OCI-LY7 (cell line): ENCODE measurements at regions not wholly inside any gene's neighbourhood (a gene's known extent, or its start where the extent isn't known, plus 50 kb on each side); places are given as distances from the start of the nearest gene placed in this dataset.

Source experiments
- BruUV-seq: library from RNA; stranded (reverse); fragments of 400-500 nt; replicated peaks from 2 replicates; lab custom pipeline; 2021; lab: Mats Ljungman, UMichigan
- CTCF ChIA-PET: fragments of 300-600 bp; sonication (Branson Sonifier 250); formaldehyde crosslinking; loops from one replicate; lab custom pipeline; 2022; ENCODE audit warnings: antibody characterized with exemption; ENCODE audit not compliant: unreplicated experiment; lab: Charles Lee
- POLR2A ChIA-PET: fragments of 300-600 bp; sonication (Branson Sonifier 250); formaldehyde crosslinking; loops from one replicate; lab custom pipeline; 2022; ENCODE audit warnings: antibody characterized with exemption; lab: Charles Lee
- DNase-seq: peaks from one replicate; pipeline ENCODE4 v3.0.0-alpha.2; 2015; ENCODE audit warnings: low spot score
- H2AFZ ChIP-seq: fragments of 200-600 bp; sonication (generic), shearing (Covaris generic); 2 replicates; pipeline ENCODE4 v1.6.1; 2014; ENCODE audit warnings: mild to moderate bottlenecking, antibody characterized with exemption, low read length, moderate library complexity
- H3K27ac ChIP-seq: fragments of 200-600 bp; sonication (generic); 2 replicates; pipeline ENCODE4 v1.5.1; 2014; ENCODE audit warnings: mixed run types, low read depth, mild to moderate bottlenecking, moderate library complexity, low read length, inconsistent platforms; ENCODE audit not compliant: poor library complexity, severe bottlenecking
- H3K36me3 ChIP-seq: fragments of 200-600 bp; sonication (generic); 2 replicates; pipeline ENCODE4 v1.6.1; 2014; ENCODE audit warnings: mild to moderate bottlenecking, antibody characterized with exemption, low read length, moderate library complexity, mixed read lengths; ENCODE audit not compliant: insufficient read depth
- H3K4me1 ChIP-seq: fragments of 200-600 bp; sonication (generic); 2 replicates; pipeline ENCODE4 v1.5.1; 2014; ENCODE audit warnings: mild to moderate bottlenecking, low read length; ENCODE audit not compliant: insufficient read depth, poor library complexity, severe bottlenecking
- H3K4me2 ChIP-seq: fragments of 200-600 bp; sonication (generic); 2 replicates; pipeline ENCODE4 v1.6.1; 2014; ENCODE audit warnings: mild to moderate bottlenecking, low read length
- H3K4me3 ChIP-seq: fragments of 200-600 bp; sonication (generic); 2 replicates; pipeline ENCODE4 v1.5.1; 2014; ENCODE audit warnings: mild to moderate bottlenecking, low read depth, low read length; ENCODE audit not compliant: poor library complexity, severe bottlenecking
- H3K79me2 ChIP-seq: fragments of 200-600 bp; sonication (generic); 2 replicates; pipeline ENCODE4 v1.6.1; 2016; ENCODE audit warnings: low read depth, mild to moderate bottlenecking, low read length, moderate library complexity, mixed read lengths; ENCODE audit not compliant: insufficient read depth
- H3K9me2 ChIP-seq: fragments of 200-600 bp; sonication (generic); 2 replicates; pipeline ENCODE4 v1.6.1; 2016; ENCODE audit warnings: mild to moderate bottlenecking, low read length, mixed read lengths; ENCODE audit not compliant: insufficient read depth
- H3K9me3 ChIP-seq: fragments of 200-600 bp; sonication (generic); 2 replicates; pipeline ENCODE4 v1.6.1; 2014; ENCODE audit warnings: mild to moderate bottlenecking, mixed run types, low read length, mixed read lengths
- H4K20me1 ChIP-seq: fragments of 200-600 bp; sonication (generic); 2 replicates; pipeline ENCODE4 v1.6.1; 2014; ENCODE audit warnings: mild to moderate bottlenecking, antibody characterized with exemption, low read length, moderate library complexity, mixed read lengths; ENCODE audit not compliant: insufficient read depth
- CTCF ChIP-seq: fragments of 200-600 bp; sonication (generic); conservative IDR thresholded peaks from 2 replicates; pipeline ENCODE4 v1.5.1; 2014; ENCODE audit warnings: mild to moderate bottlenecking, antibody characterized with exemption, low read length, moderate library complexity, mixed read lengths
- EZH2phosphoT487 ChIP-seq: fragments of 200-600 bp; sonication (generic); IDR thresholded peaks from 2 replicates; pipeline ENCODE4 v1.6.1; 2018; ENCODE audit warnings: low read depth, borderline replicate concordance, mild to moderate bottlenecking, mixed run types, antibody characterized with exemption, low read length, moderate library complexity, mixed read lengths
- intact Hi-C: fragments of 100-400 bp; cut with micrococcal nuclease; formaldehyde crosslinking; loops from one replicate; pipeline ENCODE4 v1.10.0; 2022; ENCODE audit not compliant: unreplicated experiment

- H4K20me1 ChIP-seq: no peaks in the 10 kb centered on the region
- ChIA-PET CTCF (no interaction called here), POLR2A (no interaction called here)
- no peak overlapping the region for H3K4me2 ChIP-seq
- H3K79me2 ChIP-seq: no peaks in the 10 kb centered on the region
- no peak overlapping the region for H2AFZ ChIP-seq
- no peak overlapping the region for H3K4me3 ChIP-seq
- no peaks in the 10 kb centered on the region for H3K4me1 ChIP-seq
- TF ChIP-seq CTCF: no peak
- TF ChIP-seq EZH2phosphoT487: no peak
- no TSS peak for BruUV-seq
- H3K9me2 ChIP-seq: no peaks in the 10 kb centered on the region
- H3K27ac ChIP-seq: no peak overlapping the region
- no peaks in the 10 kb centered on the region for H3K36me3 ChIP-seq
- DNase-seq: no peak
- H3K9me3 ChIP-seq: no peaks in the 10 kb centered on the region
- intact Hi-C loops: no loop called here
These were observed 211.4 kb upstream of the EPHA3 start for GRCh38 chr3:88896026-88896425.

- Histone ChIP-seq H3K9me3 (no peaks in the 10 kb centered on the region), H2AFZ (no peak overlapping the region), H3K4me2 (no peak overlapping the region), H3K4me3 (no peak overlapping the region), H3K79me2 (no peaks in the 10 kb centered on the region), H3K4me1 (no peaks in the 10 kb centered on the region), H3K9me2 (no peaks in the 10 kb centered on the region), H4K20me1 (no peaks in the 10 kb centered on the region), H3K27ac (no peak overlapping the region), H3K36me3 (no peaks in the 10 kb centered on the region)
- ChIA-PET POLR2A (no interaction called here), CTCF (no interaction called here)
- TF ChIP-seq CTCF (no peak), EZH2phosphoT487 (no peak)
- intact Hi-C loops: no loop called here
- DNase-seq: no peak
- no TSS peak for BruUV-seq
These were observed 195.0 kb upstream of the EPHA3 start for GRCh38 chr3:88912294-88912877.

GRCh38 chr3:88918841-88919240 is 188.6 kb upstream of the EPHA3 start:
- H3K9me3 ChIP-seq: no peaks in the 10 kb centered on the region
- no peaks in the 10 kb centered on the region for H3K36me3 ChIP-seq
- no peak for TF ChIP-seq EZH2phosphoT487
- no peaks in the 10 kb centered on the region for H3K79me2 ChIP-seq
- no peak overlapping the region for H3K4me2 ChIP-seq
- intact Hi-C loops: no loop called here
- H3K4me3 ChIP-seq: no peak overlapping the region
- no peaks in the 10 kb centered on the region for H4K20me1 ChIP-seq
- no TSS peak for BruUV-seq
- H3K27ac ChIP-seq: no peak overlapping the region
- H3K9me2 ChIP-seq: no peaks in the 10 kb centered on the region
- no peak overlapping the region for H2AFZ ChIP-seq
- ChIA-PET POLR2A (no interaction called here), CTCF (no interaction called here)
- no peak for DNase-seq
- no peaks in the 10 kb centered on the region for H3K4me1 ChIP-seq
